ENCODE measurements at regions not wholly inside any gene's neighbourhood (a gene's known extent, or its start where the extent isn't known, plus 50 kb on each side); places are given as distances from the start of the nearest gene placed in this dataset.

DNA sequence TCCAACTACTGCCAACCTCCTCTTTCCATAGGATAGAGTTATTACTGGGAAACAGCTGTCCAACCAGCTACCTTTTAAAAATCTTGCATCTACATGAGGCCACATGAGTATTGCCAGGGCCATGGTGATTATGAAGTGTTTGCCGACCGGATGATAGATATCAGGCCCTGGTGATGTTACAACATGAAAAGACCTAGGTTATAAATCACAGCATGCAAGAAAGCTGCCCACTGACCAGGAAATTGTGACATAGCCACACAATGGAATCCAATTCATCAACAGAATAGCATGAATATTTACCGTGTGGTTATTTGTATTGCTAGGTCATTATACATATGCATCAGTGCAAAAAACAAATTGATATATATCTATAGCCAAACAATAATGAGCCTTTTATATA lies 517.0 kb downstream of the INHBA start:
- TF ChIP-seq, protein P1, sequence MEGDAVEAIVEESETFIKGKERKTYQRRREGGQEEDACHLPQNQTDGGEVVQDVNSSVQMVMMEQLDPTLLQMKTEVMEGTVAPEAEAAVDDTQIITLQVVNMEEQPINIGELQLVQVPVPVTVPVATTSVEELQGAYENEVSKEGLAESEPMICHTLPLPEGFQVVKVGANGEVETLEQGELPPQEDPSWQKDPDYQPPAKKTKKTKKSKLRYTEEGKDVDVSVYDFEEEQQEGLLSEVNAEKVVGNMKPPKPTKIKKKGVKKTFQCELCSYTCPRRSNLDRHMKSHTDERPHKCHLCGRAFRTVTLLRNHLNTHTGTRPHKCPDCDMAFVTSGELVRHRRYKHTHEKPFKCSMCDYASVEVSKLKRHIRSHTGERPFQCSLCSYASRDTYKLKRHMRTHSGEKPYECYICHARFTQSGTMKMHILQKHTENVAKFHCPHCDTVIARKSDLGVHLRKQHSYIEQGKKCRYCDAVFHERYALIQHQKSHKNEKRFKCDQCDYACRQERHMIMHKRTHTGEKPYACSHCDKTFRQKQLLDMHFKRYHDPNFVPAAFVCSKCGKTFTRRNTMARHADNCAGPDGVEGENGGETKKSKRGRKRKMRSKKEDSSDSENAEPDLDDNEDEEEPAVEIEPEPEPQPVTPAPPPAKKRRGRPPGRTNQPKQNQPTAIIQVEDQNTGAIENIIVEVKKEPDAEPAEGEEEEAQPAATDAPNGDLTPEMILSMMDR (IDR thresholded peaks at IDR 0.05; ENCODE audit: low read depth, low read length): no peak
- no peak for TF ChIP-seq EZH2phosphoT487 (IDR thresholded peaks at IDR 0.05; ENCODE audit: low read depth)

Data from OCI-LY3 (cell line).